Karpas-422 (cell line): ENCODE measurements at regions not wholly inside any gene's neighbourhood (a gene's known extent, or its start where the extent isn't known, plus 50 kb on each side); places are given as distances from the start of the nearest gene placed in this dataset.

Source experiments
- DNase-seq: peaks from one replicate; pipeline ENCODE4 v3.0.0-alpha.2; 2015
- H2AFZ ChIP-seq: fragments of 200-600 bp; sonication (generic); 2 replicates; pipeline ENCODE4 v1.6.1; 2014; ENCODE audit warnings: antibody characterized with exemption, low read length, mixed read lengths
- H3K27ac ChIP-seq: fragments of 200-600 bp; sonication (generic); 2 replicates; pipeline ENCODE4 v1.5.1; 2014; ENCODE audit warnings: mild to moderate bottlenecking, low read length, moderate library complexity
- H3K27me3 ChIP-seq: fragments of 200-600 bp; sonication (generic); 2 replicates; pipeline ENCODE4 v1.6.1; 2014; ENCODE audit warnings: low read length, mixed read lengths
- H3K36me3 ChIP-seq: fragments of 200-600 bp; sonication (generic); 2 replicates; pipeline ENCODE4 v1.6.1; 2014; ENCODE audit warnings: low read length, mixed read lengths; ENCODE audit not compliant: insufficient read depth
- H3K4me1 ChIP-seq: fragments of 200-600 bp; sonication (generic); 2 replicates; pipeline ENCODE4 v1.6.1; 2014; ENCODE audit warnings: mild to moderate bottlenecking, low read length, mixed read lengths
- H3K4me2 ChIP-seq: fragments of 200-600 bp; sonication (generic); 2 replicates; pipeline ENCODE4 v1.6.1; 2014; ENCODE audit warnings: low read length, low read depth, mild to moderate bottlenecking; ENCODE audit not compliant: poor library complexity, severe bottlenecking
- H3K4me3 ChIP-seq: fragments of 200-600 bp; sonication (generic); 2 replicates; pipeline ENCODE4 v1.5.1; 2014; ENCODE audit warnings: mild to moderate bottlenecking, antibody characterized with exemption, low read length, mixed read lengths
- H3K79me2 ChIP-seq: fragments of 200-600 bp; sonication (generic); 2 replicates; pipeline ENCODE4 v1.6.1; 2014; ENCODE audit warnings: mild to moderate bottlenecking, low read length, mixed read lengths
- H3K9ac ChIP-seq: fragments of 200-600 bp; sonication (generic); 2 replicates; pipeline ENCODE4 v1.6.0; 2014; ENCODE audit warnings: low read length
- H3K9me2 ChIP-seq: fragments of 200-600 bp; sonication (generic), shearing (Covaris generic); replicated peaks from 2 replicates; pipeline ENCODE4 v1.6.0; 2014; ENCODE audit warnings: mild to moderate bottlenecking, low read length, moderate library complexity; ENCODE audit not compliant: insufficient read depth
- H3K9me3 ChIP-seq: fragments of 300-700, 200-600 bp; sonication (generic); 2 replicates; pipeline ENCODE4 v1.6.1; 2014; ENCODE audit warnings: low read length, mixed read lengths
- H4K20me1 ChIP-seq: fragments of 200-600 bp; sonication (generic); 2 replicates; pipeline ENCODE4 v1.6.1; 2014; ENCODE audit warnings: mild to moderate bottlenecking, antibody characterized with exemption, low read length, low read depth; ENCODE audit not compliant: insufficient read depth

DNA sequence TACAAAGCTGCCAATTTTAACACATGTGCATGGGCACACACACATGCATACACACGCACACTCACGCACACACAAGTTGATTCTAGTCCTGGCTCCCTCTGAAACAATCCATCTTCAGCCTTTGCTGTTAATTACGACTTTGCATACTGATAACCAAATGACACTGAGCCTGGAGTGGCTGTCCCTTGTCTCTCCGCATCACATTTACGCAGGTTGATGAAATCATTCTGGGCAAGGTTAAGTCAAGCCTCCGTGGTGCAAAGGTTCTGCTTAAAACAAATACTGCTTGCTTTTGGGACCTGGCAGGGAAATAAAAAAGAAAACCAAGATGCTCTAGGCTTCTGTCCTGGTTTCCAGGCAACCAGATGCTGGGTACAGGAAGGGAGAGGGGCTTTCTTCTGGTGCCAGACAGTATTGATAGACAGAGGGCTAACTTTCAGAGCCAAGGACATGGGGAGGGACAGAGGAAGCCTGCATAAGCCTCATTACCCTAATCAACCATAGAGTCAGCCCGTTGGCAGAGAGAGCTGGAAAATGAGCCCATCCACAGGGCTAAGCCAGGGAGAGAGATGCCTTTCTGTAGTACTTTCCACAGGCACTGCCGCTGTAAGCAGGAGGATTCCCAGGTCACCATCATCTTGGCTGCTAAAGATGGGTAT lies 233.0 kb downstream of the WDR11 start:
- H3K9me2 ChIP-seq, result no peaks in the 10 kb centered on the region
- H4K20me1 ChIP-seq, result no peaks in the 10 kb centered on the region
- no peaks in the 10 kb centered on the region for H3K27me3 ChIP-seq
- no peaks in the 10 kb centered on the region for H3K79me2 ChIP-seq
- H3K4me2 ChIP-seq, result no peak overlapping the region
- DNase-seq, result no peak
- no peak overlapping the region for H3K4me3 ChIP-seq
- H3K36me3 ChIP-seq, result no peaks in the 10 kb centered on the region
- H3K9me3 ChIP-seq, result no peaks in the 10 kb centered on the region
- no peak overlapping the region for H3K9ac ChIP-seq
- H2AFZ ChIP-seq, result no peak overlapping the region
- no peaks in the 10 kb centered on the region for H3K4me1 ChIP-seq
- no peak overlapping the region for H3K27ac ChIP-seq

DNA sequence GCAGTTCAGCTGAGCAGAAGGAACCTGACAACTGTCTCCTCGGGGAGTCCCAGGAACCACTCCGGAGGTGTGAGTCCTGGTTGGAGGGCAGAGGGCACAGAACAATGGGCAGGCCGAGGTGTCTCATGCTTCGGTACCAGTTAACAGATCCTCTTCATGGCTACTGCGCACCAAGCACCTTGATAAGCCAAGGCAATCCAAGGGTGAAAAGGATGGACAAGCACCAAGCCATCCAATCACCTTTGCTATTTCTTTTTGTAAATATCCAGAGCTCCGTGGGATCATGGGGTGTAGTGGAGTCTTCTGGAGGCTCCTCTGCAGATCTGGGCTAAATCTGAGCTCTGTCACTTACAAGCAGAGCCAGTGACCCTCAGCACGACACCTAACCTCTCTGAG lies 233.5 kb downstream of the WDR11 start:
- Histone ChIP-seq H3K27me3 (no peaks in the 10 kb centered on the region), H3K9me3 (no peaks in the 10 kb centered on the region), H3K4me3 (no peak overlapping the region)

DNA sequence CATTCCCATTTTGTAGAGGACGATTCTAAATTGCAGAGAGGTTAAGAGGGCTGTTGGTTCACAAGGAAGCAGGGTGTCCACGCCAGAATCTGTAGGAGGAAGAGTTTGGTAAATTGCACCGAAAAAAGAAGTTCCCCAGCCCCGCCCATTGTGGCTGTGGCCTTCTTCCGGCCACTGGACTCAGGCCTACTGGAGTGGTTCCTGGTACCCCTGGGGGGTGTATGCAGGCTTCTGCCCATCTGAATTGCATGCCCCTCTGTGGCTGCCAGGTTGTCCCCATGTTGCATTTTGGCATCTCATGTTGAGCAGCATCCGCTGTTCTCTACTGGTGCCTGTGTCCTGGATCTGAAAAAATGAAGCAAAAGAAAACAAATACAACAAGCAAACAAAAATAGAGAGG lies 234.2 kb downstream of the WDR11 start:
- H3K9me2 ChIP-seq, result no peaks in the 10 kb centered on the region
- no peaks in the 10 kb centered on the region for H3K27me3 ChIP-seq
- no peak for DNase-seq
- no peak overlapping the region for H3K9ac ChIP-seq
- no peak overlapping the region for H3K4me3 ChIP-seq
- H3K36me3 ChIP-seq, result no peaks in the 10 kb centered on the region
- no peaks in the 10 kb centered on the region for H3K79me2 ChIP-seq
- no peak overlapping the region for H3K27ac ChIP-seq
- H2AFZ ChIP-seq, result no peak overlapping the region
- no peaks in the 10 kb centered on the region for H3K4me1 ChIP-seq
- no peaks in the 10 kb centered on the region for H4K20me1 ChIP-seq
- H3K9me3 ChIP-seq, result no peaks in the 10 kb centered on the region
- no peak overlapping the region for H3K4me2 ChIP-seq

More for the DNA sequence above, 233.5 kb downstream of the WDR11 start:
- no peaks in the 10 kb centered on the region for H3K36me3 ChIP-seq
- H2AFZ ChIP-seq, result no peak overlapping the region
- no peak overlapping the region for H3K27ac ChIP-seq
- DNase-seq, result no peak
- no peaks in the 10 kb centered on the region for H3K4me1 ChIP-seq
- H3K79me2 ChIP-seq, result no peaks in the 10 kb centered on the region
- H3K9me2 ChIP-seq, result no peaks in the 10 kb centered on the region
- H3K9ac ChIP-seq, result no peak overlapping the region
- H3K4me2 ChIP-seq, result no peak overlapping the region
- no peaks in the 10 kb centered on the region for H4K20me1 ChIP-seq

DNA sequence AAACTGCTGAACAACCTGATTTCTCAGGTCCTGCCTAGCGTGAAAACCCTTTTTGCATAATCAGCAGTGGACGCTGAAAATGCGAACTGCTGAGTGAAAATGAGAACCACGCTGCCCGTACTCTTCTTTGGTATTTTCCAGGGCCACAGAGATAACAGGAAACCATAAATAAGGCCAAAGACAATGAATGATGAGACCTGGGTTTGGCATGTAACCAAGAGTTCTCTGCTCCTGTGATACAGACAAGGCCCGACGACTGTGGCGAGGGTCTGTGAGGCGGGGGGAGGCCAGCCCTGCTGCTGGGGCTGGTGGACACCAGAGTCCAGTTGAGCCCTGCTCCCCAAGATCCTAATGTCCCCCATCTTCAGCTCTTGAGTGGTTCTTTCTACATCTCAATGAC lies 236.0 kb downstream of the WDR11 start:
- H3K9me2 ChIP-seq, result no peaks in the 10 kb centered on the region
- no peak overlapping the region for H3K9ac ChIP-seq
- no peak for DNase-seq
- H3K27ac ChIP-seq, result no peak overlapping the region
- H2AFZ ChIP-seq, result no peak overlapping the region
- no peaks in the 10 kb centered on the region for H3K79me2 ChIP-seq
- H3K36me3 ChIP-seq, result no peaks in the 10 kb centered on the region
- H3K27me3 ChIP-seq, result no peaks in the 10 kb centered on the region
- no peaks in the 10 kb centered on the region for H3K9me3 ChIP-seq
- H3K4me1 ChIP-seq, result no peaks in the 10 kb centered on the region
- H3K4me3 ChIP-seq, result no peak overlapping the region
- H3K4me2 ChIP-seq, result no peak overlapping the region
- no peaks in the 10 kb centered on the region for H4K20me1 ChIP-seq

DNA sequence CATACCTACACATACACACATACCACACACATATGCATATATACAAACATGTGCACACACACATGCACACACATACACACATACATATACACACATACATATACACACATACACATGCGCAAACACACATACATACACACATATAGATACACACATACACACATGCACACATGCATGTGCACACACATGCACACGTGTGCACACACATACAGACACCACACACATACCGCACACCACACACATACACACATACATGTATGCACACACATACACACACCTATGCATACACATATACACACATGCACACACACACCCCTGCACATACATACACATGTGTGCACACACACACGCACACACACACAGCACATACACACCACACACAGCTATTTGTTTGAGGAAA lies 236.5 kb downstream of the WDR11 start:
- Histone ChIP-seq H3K4me2 (no peak overlapping the region), H3K4me3 (no peak overlapping the region), H3K27ac (no peak overlapping the region), H3K79me2 (no peaks in the 10 kb centered on the region), H3K36me3 (no peaks in the 10 kb centered on the region), H2AFZ (no peak overlapping the region), H3K9ac (no peak overlapping the region), H3K9me3 (no peaks in the 10 kb centered on the region), H3K9me2 (no peaks in the 10 kb centered on the region), H3K4me1 (no peaks in the 10 kb centered on the region), H3K27me3 (no peaks in the 10 kb centered on the region), H4K20me1 (no peaks in the 10 kb centered on the region)
- no peak for DNase-seq

DNA sequence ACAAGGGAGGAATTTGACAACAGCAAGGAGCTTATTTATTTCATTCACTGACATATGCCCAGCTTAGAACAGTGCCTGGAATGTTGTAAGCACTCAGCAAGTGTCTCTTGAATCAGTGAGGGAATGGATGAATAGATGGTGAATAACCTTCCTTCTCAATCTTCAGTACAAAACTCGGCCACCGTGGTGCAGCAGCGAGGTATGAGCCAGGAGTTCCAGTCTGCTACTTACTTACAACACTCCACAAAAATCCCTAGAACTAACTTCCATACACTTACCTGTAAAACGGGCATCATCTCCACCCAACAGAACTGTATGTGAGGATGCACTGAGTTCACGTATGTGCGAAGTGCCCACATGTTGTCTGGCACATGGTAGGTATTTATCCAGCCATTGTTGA lies 237.4 kb downstream of the WDR11 start:
- H3K9me2 ChIP-seq, result no peaks in the 10 kb centered on the region

DNA sequence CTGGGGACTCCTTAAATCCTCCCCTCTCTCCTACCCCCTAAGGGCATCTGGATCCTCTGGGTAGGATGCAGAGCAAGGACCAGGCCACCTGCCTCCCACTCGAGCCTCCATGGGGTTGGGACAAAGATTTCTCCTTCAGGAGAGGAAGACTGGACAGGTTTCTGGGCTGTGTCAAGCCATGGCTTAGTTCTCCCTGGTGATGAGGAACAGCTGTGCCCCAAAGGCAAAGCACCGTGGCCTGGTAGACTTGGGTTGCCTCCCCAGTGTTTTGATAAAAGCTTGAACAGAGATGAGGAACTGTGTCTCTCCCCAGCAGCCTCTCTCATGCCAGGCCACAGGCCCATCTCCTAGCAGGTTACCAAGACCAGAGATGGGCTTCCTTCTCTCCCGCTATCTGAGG lies 238.3 kb downstream of the WDR11 start:
- H2AFZ ChIP-seq, result no peak overlapping the region
- H3K4me3 ChIP-seq, result no peak overlapping the region
- H4K20me1 ChIP-seq, result no peaks in the 10 kb centered on the region
- H3K9me2 ChIP-seq, result no peaks in the 10 kb centered on the region
- H3K9ac ChIP-seq, result no peak overlapping the region
- H3K4me2 ChIP-seq, result no peak overlapping the region
- no peaks in the 10 kb centered on the region for H3K9me3 ChIP-seq
- no peaks in the 10 kb centered on the region for H3K79me2 ChIP-seq
- no peak overlapping the region for H3K27ac ChIP-seq
- no peaks in the 10 kb centered on the region for H3K4me1 ChIP-seq
- H3K36me3 ChIP-seq, result no peaks in the 10 kb centered on the region
- H3K27me3 ChIP-seq, result no peaks in the 10 kb centered on the region
- no peak for DNase-seq

More for the DNA sequence above, 237.4 kb downstream of the WDR11 start:
- Histone ChIP-seq H2AFZ (no peak overlapping the region), H3K4me1 (no peaks in the 10 kb centered on the region), H3K9ac (no peak overlapping the region), H3K4me2 (no peak overlapping the region), H3K27ac (no peak overlapping the region), H3K9me3 (no peaks in the 10 kb centered on the region), H3K27me3 (no peaks in the 10 kb centered on the region), H3K36me3 (no peaks in the 10 kb centered on the region), H3K79me2 (no peaks in the 10 kb centered on the region), H3K4me3 (no peak overlapping the region), H4K20me1 (no peaks in the 10 kb centered on the region)
- DNase-seq, result no peak

DNA sequence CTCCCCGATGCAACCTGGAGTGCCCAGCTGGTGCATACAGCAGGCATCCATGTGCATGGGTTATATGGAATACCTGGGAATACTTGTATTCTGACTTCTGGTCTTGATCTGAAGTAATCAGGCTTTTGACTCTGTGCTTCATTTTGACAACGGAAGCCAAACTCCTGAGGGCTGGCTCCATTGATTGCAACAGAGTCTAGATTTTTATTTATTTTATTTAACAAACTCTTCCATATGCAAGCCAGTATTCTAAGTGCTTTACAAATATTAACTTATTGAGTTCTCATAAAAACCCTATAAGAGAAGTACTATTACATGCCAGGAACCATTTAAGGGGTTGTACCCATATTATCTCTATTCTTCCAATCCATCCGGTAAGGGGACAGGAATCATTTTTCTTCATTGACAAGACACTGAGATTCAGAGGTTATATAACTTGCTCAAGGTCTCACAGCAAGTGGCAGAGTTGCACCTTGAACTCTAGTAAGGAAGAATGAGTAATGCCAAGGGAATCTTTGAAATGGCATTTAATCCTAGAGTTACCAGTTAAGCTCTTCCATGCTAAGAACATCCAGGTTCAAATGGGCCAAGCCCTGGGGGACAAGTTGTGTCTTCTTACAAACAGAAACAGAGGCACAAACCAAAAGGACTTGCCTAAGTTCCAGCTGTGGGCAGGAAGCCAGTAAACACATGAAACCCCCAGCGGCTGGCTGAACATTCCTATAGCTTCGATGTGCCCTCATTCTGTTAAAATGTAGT lies 241.0 kb downstream of the WDR11 start:
- Histone ChIP-seq H3K4me1 (no peaks in the 10 kb centered on the region), H3K9ac (no peak overlapping the region), H3K79me2 (no peaks in the 10 kb centered on the region), H4K20me1 (no peaks in the 10 kb centered on the region), H3K9me3 (no peaks in the 10 kb centered on the region), H3K4me3 (no peak overlapping the region), H3K4me2 (no peak overlapping the region), H3K27me3 (no peaks in the 10 kb centered on the region), H3K27ac (no peak overlapping the region), H2AFZ (no peak overlapping the region), H3K9me2 (no peaks in the 10 kb centered on the region), H3K36me3 (no peaks in the 10 kb centered on the region)
- DNase-seq, result no peak
